NCI-H2107 treated with DMSO at 0.1 percent for 48 hours (cell line): ENCODE measurements at regions not wholly inside any gene's neighbourhood (a gene's known extent, or its start where the extent isn't known, plus 50 kb on each side); places are given as distances from the start of the nearest gene placed in this dataset.

Source experiments
- DNase-seq: peaks from one replicate; lab custom pipeline; 2025; ENCODE audit not compliant: unreplicated experiment; lab: John Stamatoyannopoulos, UW

GRCh38 chr3:45277636-45278035, 51.5 kb upstream of the TMEM158 start:
- DNase-seq: no peak

GRCh38 chr3:45280232-45280631, 54.1 kb upstream of the TMEM158 start:
- no peak for DNase-seq

- no peak for DNase-seq
Measured at GRCh38 chr3:45280971-45281370, 54.9 kb upstream of the TMEM158 start.

GRCh38 chr3:45283471-45283870, 57.4 kb upstream of the TMEM158 start:
- DNase-seq: no peak

- no peak for DNase-seq
Measured at GRCh38 chr3:45297331-45297730, 71.2 kb upstream of the TMEM158 start.

- no peak for DNase-seq
Measured at GRCh38 chr3:45302470-45302869, 76.4 kb upstream of the TMEM158 start.

GRCh38 chr3:45306406-45307008, 80.4 kb upstream of the TMEM158 start:
- DNase-seq: no peak

GRCh38 chr3:45309876-45310275, 78.5 kb upstream of the LARS2 start:
- no peak for DNase-seq

- no peak for DNase-seq
Measured at GRCh38 chr3:45311327-45311726, 77.0 kb upstream of the LARS2 start.

GRCh38 chr3:45311953-45312801, 76.2 kb upstream of the LARS2 start:
- no peak for DNase-seq

- DNase-seq: no peak
Measured at GRCh38 chr3:45312836-45313493, 75.4 kb upstream of the LARS2 start.

GRCh38 chr3:45313743-45314403, 74.5 kb upstream of the LARS2 start:
- DNase-seq: no peak

GRCh38 chr3:45317710-45318109, 70.7 kb upstream of the LARS2 start:
- no peak for DNase-seq

- no peak for DNase-seq
Measured at GRCh38 chr3:45318689-45319088, 69.7 kb upstream of the LARS2 start.

- no peak for DNase-seq
Measured at GRCh38 chr3:45319231-45319995, 69.0 kb upstream of the LARS2 start.

GRCh38 chr3:45319996-45320305, 68.4 kb upstream of the LARS2 start:
- DNase-seq: no peak

GRCh38 chr3:45320986-45321385, 67.4 kb upstream of the LARS2 start:
- no peak for DNase-seq

- DNase-seq: peak; percentile 61
Measured at GRCh38 chr3:45321607-45322391, 66.6 kb upstream of the LARS2 start.

- no peak for DNase-seq
Measured at GRCh38 chr3:45322616-45323015, 65.8 kb upstream of the LARS2 start.

GRCh38 chr3:45325676-45326075, 62.7 kb upstream of the LARS2 start:
- no peak for DNase-seq
